Choroid plexus epithelial cell (primary cell): ENCODE measurements at regions not wholly inside any gene's neighbourhood (a gene's known extent, or its start where the extent isn't known, plus 50 kb on each side); places are given as distances from the start of the nearest gene placed in this dataset.

ENCODE experiments used
- DNase-seq: peaks from one replicate; pipeline ENCODE4 v3.0.0-alpha.2; 2010; ENCODE audit warnings: low read depth
- H3K4me3 ChIP-seq: 2 replicates; pipeline ENCODE4 v1.5.1; 2011; ENCODE audit warnings: low read depth, mild to moderate bottlenecking, control low read depth, low read length, moderate library complexity
- CTCF ChIP-seq: conservative IDR thresholded peaks from 2 replicates; pipeline ENCODE4 v1.5.1; 2011; ENCODE audit warnings: low read depth, mild to moderate bottlenecking, control low read depth, inconsistent platforms, low read length, moderate library complexity

GRCh38 chr2:239716536-239717318, 308.4 kb downstream of the NDUFA10 start:
- no peak for TF ChIP-seq CTCF

GRCh38 chr2:239716009-239716408, 309.1 kb downstream of the NDUFA10 start:
- TF ChIP-seq CTCF = no peak
- no peak for DNase-seq
- H3K4me3 ChIP-seq = no peak overlapping the region

More at GRCh38 chr2:239716536-239717318, 308.4 kb downstream of the NDUFA10 start:
- DNase-seq = no peak
- H3K4me3 ChIP-seq = no peak overlapping the region

DNA sequence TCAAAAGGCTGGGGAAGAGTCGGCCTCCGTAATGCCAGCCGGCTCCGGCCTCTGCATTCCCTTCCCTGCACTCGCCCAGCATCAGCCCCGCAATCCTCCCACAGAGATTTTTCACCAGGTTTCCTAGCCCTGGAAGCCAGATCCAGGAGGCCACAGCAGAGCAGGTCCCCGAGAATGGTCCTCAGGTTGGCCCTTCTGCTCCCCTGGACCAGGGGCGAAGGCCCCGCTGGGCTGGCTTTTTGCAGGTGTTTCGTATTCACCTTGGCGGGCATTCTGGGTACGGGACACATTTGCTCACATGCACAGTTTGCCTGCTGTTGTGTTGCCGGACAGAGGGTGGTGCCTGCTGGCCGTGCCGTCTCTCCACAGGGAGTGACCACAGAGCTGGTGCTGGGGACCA, 309.5 kb downstream of the NDUFA10 start:
- no peak for DNase-seq
- H3K4me3 ChIP-seq = no peak overlapping the region
- no peak for TF ChIP-seq CTCF

DNA sequence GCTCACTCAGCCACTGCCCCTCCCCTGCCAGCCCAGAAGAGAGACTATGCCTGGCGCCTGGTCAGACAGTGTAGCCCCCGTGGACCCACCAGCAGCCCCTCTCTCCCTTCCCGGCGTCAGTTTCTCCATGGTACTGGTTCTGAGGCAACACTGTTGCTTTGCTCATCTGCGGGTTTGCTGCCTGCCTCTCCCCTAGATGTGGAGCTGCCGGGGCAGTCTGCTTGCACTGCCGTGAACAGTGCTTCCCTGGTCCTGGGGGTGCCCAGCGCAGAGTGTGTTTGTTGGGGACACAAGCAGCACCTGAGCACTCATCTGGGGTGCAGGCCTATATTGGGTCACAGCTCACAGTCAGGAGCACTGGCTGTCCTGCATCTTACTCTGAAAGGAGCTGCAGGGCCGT, 309.9 kb downstream of the NDUFA10 start:
- no peak for DNase-seq
- TF ChIP-seq CTCF = no peak
- no peak overlapping the region for H3K4me3 ChIP-seq

DNA sequence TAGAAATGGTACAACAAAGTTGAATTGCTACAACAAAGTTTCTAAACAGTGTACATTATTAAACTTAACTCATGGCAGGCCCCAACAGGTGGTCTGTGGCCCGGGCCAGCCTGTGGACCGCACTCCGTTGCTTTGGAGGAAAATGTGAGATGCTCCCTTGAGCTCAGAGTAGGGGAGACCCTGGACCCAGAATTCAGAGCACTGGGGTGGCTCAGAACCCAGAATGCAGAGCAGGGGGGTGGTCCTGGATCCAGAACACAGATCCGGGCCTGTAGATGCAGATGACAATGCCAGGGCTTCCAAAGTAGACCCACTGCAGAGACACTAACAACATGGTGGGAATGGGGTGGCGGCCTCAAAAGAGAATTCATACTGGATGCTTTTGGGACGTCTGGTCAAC, 311.0 kb downstream of the NDUFA10 start:
- no peak overlapping the region for H3K4me3 ChIP-seq
- no peak for DNase-seq
- no peak for TF ChIP-seq CTCF

GRCh38 chr2:239712755-239713154, 311.9 kb upstream of the HDAC4 start:
- no peak for TF ChIP-seq CTCF
- DNase-seq = no peak
- H3K4me3 ChIP-seq = no peak overlapping the region
